Inferior parietal cortex (tissue), 1 donor: ENCODE measurements at regions not wholly inside any gene's neighbourhood (a gene's known extent, or its start where the extent isn't known, plus 50 kb on each side); places are given as distances from the start of the nearest gene placed in this dataset.

Source experiments
- DNase-seq: peaks from one replicate; pipeline ENCODE4 v3.0.0-alpha.2; 2016; ENCODE audit errors: extremely low spot score

- peak; percentile 17 for DNase-seq
Measured at GRCh38 chr14:71492346-71492745, 439.9 kb upstream of the RGS6 start.

DNA sequence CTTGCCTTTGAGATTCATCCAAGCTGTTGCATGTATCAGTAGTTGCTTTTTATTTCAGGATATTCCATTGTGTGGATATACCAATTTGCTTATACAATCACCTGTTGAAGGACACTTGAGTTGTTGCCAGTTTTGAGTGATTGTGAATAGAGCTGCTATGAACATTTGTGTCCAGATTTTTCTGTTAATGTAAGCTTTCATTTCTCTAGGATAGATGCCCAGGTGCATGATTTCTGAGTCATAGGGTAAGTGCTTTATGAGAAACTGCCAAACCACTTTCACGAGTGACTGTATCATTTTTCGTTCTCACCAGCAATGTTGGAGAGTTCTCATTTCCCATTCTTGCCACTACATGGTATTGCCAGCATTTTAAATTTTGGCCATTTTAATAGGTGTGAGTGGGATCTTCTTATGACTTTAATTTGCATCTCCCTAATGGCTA, 434.6 kb upstream of the RGS6 start:
- DNase-seq, result no peak

GRCh38 chr14:71498212-71498611, 434.0 kb upstream of the RGS6 start:
- no peak for DNase-seq

DNA sequence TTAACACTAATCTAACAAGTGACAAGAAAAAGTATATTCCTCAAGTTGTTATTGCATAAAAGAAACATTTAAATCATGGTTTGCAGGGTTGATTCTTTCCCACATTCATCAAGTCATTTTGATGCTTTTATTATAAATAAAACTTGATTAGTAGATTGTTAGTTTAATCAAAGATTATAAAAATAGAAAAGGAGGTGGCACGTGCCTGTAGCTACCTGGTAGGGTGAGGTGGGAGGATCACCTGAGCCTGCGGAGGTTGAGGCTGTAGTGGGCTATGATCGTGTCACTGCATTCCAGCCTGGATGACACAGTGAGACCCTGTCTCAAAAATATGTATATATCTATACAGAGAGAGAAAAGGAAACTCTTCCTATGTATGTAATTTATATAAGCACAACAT, 433.2 kb upstream of the RGS6 start:
- DNase-seq, result no peak

DNA sequence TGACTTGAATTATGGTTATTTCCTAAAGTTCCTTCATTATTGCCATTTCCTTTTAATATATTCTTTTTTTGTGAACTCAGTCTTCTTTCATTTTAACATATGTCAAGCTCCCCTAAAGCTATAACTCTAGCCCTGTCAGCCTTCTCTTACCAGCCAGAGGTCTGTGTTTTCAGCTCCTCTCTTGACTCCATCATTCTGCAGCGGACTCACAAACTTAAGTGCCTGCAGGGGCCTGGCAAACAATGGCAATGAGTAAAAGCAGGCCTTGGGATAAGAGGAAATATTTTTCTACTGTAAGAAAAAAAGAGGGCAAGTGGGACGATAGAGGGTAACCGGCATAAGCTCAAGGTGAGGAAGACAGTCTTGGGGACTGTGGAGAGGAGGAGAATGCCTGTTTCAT, 424.5 kb upstream of the RGS6 start:
- no peak for DNase-seq

- no peak for DNase-seq
Measured at GRCh38 chr14:71508901-71509300, 423.3 kb upstream of the RGS6 start.

DNA sequence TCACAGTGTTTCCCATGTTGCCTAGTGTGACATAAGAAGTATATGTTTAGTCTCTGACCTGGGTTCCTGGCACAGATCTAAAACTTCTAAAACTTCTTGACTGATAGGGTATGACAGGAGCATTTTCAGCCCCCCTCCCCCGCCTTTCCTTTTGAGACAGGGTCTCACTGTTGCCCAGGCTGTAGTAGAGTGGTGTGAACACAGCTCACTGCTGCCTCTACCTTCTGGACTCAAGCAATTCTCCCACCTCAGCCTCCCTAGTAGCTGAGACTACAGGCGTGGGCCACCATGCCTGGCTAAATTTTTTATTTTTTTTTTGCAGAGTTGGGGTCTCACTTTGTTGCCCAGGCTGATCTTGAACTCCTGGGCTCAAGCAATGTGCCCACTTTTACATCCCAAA, 421.1 kb upstream of the RGS6 start:
- no peak for DNase-seq

- DNase-seq, result no peak
Measured at GRCh38 chr14:71514941-71515919, 417.0 kb upstream of the RGS6 start.

- DNase-seq, result no peak
Measured at GRCh38 chr14:71521238-71522135, 410.7 kb upstream of the RGS6 start.

- no peak for DNase-seq
Measured at GRCh38 chr14:71523630-71524319, 408.5 kb upstream of the RGS6 start.

DNA sequence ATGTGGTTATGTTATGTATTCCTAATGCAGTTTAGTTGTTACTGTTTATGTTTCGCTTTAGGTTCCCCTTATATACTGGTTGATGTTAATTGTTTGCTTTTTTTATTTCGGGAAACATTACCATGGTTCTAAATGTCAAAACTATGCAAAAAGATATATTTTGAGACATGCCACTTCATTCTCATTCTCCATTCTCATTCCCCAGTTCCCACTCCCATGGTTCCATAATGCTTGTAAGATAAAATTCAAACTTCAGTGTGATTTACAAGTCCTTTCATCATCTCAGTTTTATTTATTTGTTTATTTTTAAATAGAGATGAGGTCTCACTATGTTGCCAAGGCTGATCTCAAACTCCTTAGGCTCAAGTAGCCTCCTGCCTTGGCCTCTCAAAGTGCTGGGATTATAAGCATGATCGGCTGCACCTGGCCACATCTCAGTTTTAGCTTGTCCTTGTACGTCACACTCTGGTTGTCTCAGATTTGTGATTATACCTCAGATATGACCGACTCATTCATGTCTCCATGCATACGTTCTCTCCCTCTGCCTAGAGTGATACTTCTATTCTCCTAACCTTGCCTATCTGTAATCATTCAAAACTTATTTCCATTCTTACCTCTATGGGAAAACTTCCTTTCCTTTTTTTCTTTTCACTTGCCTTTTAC, 407.8 kb upstream of the RGS6 start:
- no peak for DNase-seq

DNA sequence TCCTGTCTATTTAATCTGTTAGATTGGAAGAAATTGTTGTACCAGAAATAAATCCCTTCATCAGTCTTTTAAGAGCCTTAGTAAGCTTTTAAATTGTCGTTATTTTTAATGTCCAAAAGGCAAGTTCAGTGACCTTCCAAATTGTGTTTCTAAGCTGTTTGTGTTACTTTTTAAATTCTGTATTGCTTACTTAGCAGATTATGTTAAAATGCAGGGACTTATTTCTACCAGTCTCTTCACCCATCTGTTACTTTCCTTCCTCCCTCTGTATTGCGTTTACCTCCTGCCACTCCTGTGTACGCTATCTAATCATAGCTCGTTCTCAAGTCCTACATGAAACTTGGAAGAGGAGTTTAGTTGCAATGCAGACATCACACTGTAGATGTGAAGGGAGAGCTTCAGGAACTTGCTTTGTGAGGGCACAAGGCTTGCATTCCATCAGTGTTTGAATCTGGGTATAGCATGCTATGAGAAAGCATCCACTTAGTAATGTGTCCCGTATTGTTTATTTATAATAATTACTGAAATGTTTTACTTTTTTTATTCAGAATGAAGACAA, 406.5 kb upstream of the RGS6 start:
- no peak for DNase-seq

- no peak for DNase-seq
Measured at GRCh38 chr14:71526388-71526787, 405.8 kb upstream of the RGS6 start.

DNA sequence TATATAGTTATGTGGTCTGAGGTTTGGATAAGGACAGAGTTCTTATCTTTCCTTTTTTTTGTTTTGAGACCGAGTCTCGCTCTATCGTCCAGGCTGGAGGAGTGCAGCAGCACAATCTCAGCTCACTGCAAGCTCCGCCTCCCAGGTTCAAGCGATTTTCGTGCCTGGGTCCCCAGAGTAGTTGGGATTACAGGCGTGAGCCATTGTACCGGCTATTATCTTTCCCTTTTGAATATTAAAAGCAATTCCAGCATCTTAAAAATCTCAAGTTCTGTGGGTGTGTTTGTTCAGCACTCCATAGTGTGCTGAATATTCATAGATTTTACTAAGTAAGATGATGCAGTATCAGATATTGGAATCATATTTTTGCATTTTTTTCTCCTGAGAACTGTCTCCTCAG, 404.4 kb upstream of the RGS6 start:
- DNase-seq, result no peak

- DNase-seq, result no peak
Measured at GRCh38 chr14:71529848-71530247, 402.4 kb upstream of the RGS6 start.

GRCh38 chr14:71532344-71532743, 399.9 kb upstream of the RGS6 start:
- DNase-seq, result no peak

DNA sequence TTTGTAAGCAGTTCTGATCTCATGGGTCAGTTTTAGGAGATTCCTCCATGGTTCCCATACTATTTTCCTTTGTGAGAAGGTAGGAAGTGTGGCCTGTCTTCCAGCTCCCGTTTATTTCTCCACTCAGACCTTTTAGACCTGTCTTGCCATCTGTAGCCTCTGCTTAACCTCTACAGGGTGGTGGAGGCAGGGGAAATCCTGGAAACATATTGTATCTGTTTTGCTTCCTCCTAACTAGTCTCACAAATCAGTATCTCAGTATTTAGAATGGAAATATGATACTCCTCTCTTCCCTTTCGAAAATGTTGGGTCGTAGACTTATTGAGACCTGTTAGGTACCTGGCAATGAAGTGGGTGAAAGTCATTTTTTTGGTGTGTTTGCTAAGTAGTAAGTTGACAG, 399.4 kb upstream of the RGS6 start:
- DNase-seq, result peak; percentile 1

DNA sequence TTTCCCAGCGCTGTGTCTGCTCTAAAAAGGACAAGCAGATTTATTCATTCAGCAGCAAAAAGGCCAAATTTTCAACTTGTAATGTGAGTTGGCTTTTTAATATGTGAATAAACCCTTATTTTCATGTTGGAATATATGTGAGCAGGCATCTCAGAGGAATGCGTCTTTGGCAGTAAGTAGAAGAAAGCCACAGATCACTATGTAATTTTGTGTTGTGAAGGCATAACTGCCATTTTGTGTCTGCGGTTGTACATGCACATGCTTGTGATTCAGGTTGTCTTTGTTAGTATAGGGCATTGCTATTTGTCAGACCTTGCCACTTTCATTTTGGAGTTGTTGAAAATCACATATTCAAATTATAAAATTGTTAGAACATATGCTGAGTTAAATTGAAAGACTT, 398.8 kb upstream of the RGS6 start:
- no peak for DNase-seq

- DNase-seq, result no peak
Measured at GRCh38 chr14:71533800-71534199, 398.4 kb upstream of the RGS6 start.

- no peak for DNase-seq
Measured at GRCh38 chr14:71534506-71534905, 397.7 kb upstream of the RGS6 start.
